ENCODE measurements at regions not wholly inside any gene's neighbourhood (a gene's known extent, or its start where the extent isn't known, plus 50 kb on each side); places are given as distances from the start of the nearest gene placed in this dataset.

DNA sequence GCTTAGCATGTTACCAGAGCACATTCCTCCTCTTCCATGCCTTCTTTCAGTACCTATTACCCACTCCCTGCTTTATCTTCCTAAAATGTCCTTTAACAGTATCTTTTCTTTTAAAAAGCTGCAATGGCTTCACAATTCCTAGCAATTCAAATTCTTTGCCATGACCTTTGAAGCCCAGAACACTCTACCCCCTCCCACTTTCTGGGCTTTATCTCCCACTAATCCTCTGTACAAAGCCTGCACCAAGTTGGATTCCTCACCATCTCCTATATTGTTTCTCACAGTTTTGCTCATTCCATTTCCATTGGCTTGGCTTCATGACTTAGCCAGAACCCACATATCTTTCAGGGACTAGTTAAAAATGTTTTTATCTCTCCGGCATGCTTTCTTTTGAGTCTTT lies 80.9 kb downstream of the FAM76B start:
- TF ChIP-seq POLR2AphosphoS5 (IDR thresholded peaks at IDR 0.05) (no peak), POLR2A (IDR thresholded peaks at IDR 0.05) (no peak)
- TF ChIP-seq, protein P1, sequence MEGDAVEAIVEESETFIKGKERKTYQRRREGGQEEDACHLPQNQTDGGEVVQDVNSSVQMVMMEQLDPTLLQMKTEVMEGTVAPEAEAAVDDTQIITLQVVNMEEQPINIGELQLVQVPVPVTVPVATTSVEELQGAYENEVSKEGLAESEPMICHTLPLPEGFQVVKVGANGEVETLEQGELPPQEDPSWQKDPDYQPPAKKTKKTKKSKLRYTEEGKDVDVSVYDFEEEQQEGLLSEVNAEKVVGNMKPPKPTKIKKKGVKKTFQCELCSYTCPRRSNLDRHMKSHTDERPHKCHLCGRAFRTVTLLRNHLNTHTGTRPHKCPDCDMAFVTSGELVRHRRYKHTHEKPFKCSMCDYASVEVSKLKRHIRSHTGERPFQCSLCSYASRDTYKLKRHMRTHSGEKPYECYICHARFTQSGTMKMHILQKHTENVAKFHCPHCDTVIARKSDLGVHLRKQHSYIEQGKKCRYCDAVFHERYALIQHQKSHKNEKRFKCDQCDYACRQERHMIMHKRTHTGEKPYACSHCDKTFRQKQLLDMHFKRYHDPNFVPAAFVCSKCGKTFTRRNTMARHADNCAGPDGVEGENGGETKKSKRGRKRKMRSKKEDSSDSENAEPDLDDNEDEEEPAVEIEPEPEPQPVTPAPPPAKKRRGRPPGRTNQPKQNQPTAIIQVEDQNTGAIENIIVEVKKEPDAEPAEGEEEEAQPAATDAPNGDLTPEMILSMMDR (IDR thresholded peaks at IDR 0.05) = no peak
